Peyer's patch (tissue), 4 donors: ENCODE measurements at regions not wholly inside any gene's neighbourhood (a gene's known extent, or its start where the extent isn't known, plus 50 kb on each side); places are given as distances from the start of the nearest gene placed in this dataset.

ENCODE experiments used
- CTCF ChIP-seq, 6 experiments: fragments of 450-650 bp in 4 of 6; fragments of 200-600 bp in 2 of 6; sonication (generic) in 1 of 6; IDR thresholded peaks; one replicate each; pipeline ENCODE4 v1.5.1; 2017 to 2019; ENCODE audit warnings: antibody characterized with exemption in 6 of 6, mild to moderate bottlenecking in 3 of 6, moderate library complexity in 1 of 6
- POLR2A ChIP-seq, 2 donors: fragments of 450-650 bp; IDR thresholded peaks; one replicate each; pipeline ENCODE4 v1.5.1; 2017; ENCODE audit warnings: antibody characterized with exemption in 2 of 2, mild to moderate bottlenecking in 2 of 2, moderate library complexity in 2 of 2

GRCh38 chr1:60136395-60136794 lies 62.8 kb upstream of the C1orf87 start:
- TF ChIP-seq POLR2A (IDR thresholded peaks at IDR 0.05), result no peak
- no peak for TF ChIP-seq CTCF (IDR thresholded peaks at IDR 0.05)
